ENCODE measurements at regions not wholly inside any gene's neighbourhood (a gene's known extent, or its start where the extent isn't known, plus 50 kb on each side); places are given as distances from the start of the nearest gene placed in this dataset.
A peak's percentile ranks its signal among the peaks of the same experiment; 100 is the strongest.
"Not testable (repeated sequence)": the region's sequence is repeated elsewhere in the genome, so short reads cannot be mapped to it uniquely, and the experiment has no call there.

DNA sequence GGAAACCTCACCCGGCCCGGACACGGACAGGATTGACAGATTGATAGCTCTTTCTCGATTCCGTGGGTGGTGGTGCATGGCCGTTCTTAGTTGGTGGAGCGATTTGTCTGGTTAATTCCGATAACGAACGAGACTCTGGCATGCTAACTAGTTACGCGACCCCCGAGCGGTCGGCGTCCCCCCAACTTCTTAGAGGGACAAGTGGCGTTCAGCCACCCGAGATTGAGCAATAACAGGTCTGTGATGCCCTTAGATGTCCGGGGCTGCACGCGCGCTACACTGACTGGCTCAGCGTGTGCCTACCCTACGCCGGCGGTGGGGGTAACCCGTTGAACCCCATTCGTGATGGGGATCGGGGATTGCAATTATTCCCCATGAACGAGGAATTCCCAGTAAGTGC, 2266.3 kb upstream of the TPTE start:
- not testable (repeated sequence) for H3K9me3 Mint-ChIP-seq

DNA sequence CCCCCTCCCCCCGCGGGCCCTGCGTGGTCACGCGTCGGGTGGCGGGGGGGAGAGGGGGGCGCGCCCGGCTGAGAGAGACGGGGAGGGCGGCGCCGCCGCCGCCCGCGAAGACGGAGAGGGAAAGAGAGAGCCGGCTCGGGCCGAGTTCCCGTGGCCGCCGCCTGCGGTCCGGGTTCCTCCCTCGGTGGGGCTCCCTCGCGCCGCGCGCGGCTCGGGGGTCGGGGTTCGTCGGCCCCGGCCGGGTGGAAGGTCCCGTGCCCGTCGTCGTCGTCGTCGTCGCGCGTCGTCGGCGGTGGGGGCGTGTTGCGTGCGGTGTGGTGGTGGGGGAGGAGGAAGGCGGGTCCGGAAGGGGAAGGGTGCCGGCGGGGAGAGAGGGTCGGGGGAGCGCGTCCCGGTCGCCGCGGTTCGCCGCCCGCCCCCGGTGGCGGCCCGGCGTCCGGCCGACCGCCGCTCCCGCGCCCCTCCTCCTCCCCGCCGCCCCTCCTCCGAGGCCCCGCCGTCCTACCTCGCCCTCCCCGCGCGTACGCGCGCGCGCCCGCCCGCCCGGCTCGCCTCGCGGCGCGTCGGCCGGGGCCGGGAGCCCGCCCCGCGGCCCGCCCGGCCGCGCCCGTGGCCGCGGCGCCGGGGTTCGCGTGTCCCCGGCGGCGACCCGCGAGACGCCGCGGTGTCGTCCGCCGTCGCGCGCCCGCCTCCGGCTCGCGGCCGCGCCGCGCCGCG, 2264.1 kb upstream of the TPTE start:
- H3K27ac Mint-ChIP-seq; H3K4me3 Mint-ChIP-seq; H3K9me3 Mint-ChIP-seq; H3K27me3 Mint-ChIP-seq (ENCODE audit: low read depth, poor library complexity); H3K36me3 Mint-ChIP-seq (ENCODE audit: low read depth); H3K4me1 Mint-ChIP-seq: not testable (repeated sequence)
- peak; percentile 23 for DNase-seq

More for the DNA sequence above, 2266.3 kb upstream of the TPTE start:
- H3K4me1 Mint-ChIP-seq; H3K27ac Mint-ChIP-seq; H3K27me3 Mint-ChIP-seq (ENCODE audit: low read depth, poor library complexity); H3K36me3 Mint-ChIP-seq (ENCODE audit: low read depth); H3K4me3 Mint-ChIP-seq: not testable (repeated sequence)
- DNase-seq, result peak; percentile 1

GRCh38 chr21:8260065-8260627, 2261.2 kb upstream of the TPTE start:
- DNase-seq; H3K36me3 Mint-ChIP-seq (ENCODE audit: low read depth); H3K4me3 Mint-ChIP-seq; H3K4me1 Mint-ChIP-seq; H3K27me3 Mint-ChIP-seq (ENCODE audit: low read depth, poor library complexity); H3K9me3 Mint-ChIP-seq; H3K27ac Mint-ChIP-seq: not testable (repeated sequence)
